Skin epidermis (tissue), 12 donors: ENCODE measurements at regions not wholly inside any gene's neighbourhood (a gene's known extent, or its start where the extent isn't known, plus 50 kb on each side); places are given as distances from the start of the nearest gene placed in this dataset.
"Not testable (repeated sequence)": the region's sequence is repeated elsewhere in the genome, so short reads cannot be mapped to it uniquely, and the experiment has no call there.

Experiments used
- H3K27ac ChIP-seq, 21 experiments: fragments of 200-600 bp; sonication (generic) in 11 of 21; one replicate each; pipeline ENCODE4 v1.5.0; 2020; ENCODE audit warnings: mild to moderate bottlenecking in 3 of 21, inconsistent platforms in 2 of 21, moderate library complexity in 2 of 21
- H3K4me3 ChIP-seq, 7 experiments: fragments of 200-600 bp; sonication (generic) in 2 of 7; one replicate each; pipeline ENCODE4 v1.5.0; 2020; ENCODE audit warnings: inconsistent platforms in 2 of 7, mild to moderate bottlenecking in 2 of 7, moderate library complexity in 1 of 7

GRCh38 chr2:58494071-58494501, 253.0 kb upstream of the FANCL start:
- no peak overlapping the region for H3K27ac ChIP-seq

DNA sequence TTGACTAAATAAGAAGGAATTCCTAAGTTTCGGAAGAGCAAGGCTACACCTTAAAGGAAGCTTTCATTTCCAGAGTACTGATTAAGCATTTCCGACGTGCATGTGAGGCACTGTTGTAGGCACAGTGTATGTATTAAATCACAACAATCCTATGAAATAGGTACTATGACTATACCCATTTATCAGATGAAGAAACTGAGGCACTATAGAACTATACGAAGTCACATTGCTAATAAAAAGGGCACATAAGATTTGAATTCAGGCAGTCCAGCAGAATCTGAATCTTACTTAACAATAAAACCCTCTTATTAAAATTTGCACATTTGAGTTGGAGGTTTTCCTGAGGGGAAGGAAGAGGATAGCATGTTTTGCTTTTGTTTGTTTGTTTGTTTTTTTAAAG, 243.5 kb upstream of the FANCL start:
- no peak overlapping the region for H3K4me3 ChIP-seq
- no peak overlapping the region for H3K27ac ChIP-seq

More at GRCh38 chr2:58494071-58494501, 253.0 kb upstream of the FANCL start:
- H3K4me3 ChIP-seq = no peak overlapping the region

DNA sequence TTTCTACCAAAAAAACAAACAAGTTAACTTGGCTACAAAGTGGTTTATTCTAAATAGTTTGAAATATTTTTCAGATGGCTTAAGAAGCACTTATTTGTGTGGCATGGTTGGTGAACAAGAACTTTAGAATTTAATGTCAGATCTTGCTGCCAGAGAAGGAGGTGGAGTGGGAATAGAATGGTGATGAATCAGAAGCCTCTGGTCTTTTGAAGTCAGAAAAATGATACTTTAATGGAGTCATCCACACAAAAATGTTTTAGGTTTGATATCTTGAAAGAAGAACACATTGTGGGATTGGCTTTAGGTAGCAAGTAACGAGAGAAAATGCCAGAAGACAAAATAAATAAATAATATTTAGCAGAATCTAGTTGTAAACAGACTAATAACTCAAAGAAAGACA, 243.1 kb upstream of the FANCL start:
- Histone ChIP-seq H3K27ac (no peak overlapping the region), H3K4me3 (no peak overlapping the region)

DNA sequence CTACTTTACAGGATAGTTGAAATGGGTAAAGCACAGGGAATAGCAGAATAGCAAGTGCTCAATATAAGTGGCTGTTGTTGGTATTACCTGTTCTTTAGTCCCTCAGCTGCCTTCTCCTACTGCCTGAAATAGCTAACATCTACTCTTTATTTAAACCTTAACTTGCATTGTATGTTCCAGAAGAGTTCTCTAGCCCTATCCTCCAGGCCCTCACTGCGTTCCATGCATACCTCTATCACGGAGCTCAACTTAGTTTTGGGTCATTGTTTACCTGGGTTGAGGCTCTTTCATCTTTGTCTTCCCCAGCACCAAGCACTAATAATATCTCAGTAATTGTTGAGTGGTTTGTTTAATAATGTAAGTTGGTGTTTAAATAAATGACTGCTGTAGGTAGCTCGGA, 242.2 kb upstream of the FANCL start:
- Histone ChIP-seq H3K4me3 (no peak overlapping the region), H3K27ac (no peak overlapping the region)

DNA sequence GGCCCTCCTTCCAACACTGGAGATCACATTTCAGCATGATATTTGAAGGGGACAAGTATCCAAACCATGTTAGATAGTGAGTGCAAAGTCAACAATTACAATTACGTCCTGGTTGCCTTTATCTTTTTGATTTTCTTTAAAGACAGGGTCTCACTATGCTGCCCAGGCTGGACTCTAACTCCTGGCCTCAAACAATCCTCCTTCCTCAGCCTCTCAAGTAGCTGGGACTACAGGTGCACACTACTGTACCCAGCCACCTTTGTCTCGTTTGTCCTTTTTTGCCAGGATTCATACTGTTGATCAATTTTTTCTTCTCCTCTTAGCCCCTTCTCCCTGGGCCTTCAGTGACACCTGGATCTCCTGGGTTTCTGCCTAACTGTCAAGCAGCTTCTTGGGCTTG, 240.5 kb upstream of the FANCL start:
- Histone ChIP-seq H3K27ac (no peak overlapping the region), H3K4me3 (no peak overlapping the region)

DNA sequence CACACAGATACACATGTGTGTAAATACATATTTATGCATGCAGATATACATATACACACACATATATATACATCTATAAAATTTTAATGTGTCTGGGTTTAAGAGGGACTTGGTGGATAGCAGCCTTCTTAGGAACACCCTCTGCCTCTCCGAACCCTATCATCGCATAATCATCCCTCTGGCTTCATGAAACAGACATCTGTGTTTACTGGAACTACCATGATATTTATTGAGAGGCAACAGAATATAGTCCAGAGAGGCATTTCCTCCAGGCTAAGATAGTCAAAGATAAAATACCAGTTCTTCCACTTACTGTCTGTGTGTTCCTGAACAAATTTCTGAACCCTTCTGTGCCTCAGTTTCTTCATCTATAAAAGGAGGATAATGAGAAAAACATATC, 239.0 kb upstream of the FANCL start:
- H3K4me3 ChIP-seq = no peak overlapping the region
- no peak overlapping the region for H3K27ac ChIP-seq

GRCh38 chr2:58479535-58480140, 238.5 kb upstream of the FANCL start:
- Histone ChIP-seq H3K27ac (no peak overlapping the region), H3K4me3 (no peak overlapping the region)

DNA sequence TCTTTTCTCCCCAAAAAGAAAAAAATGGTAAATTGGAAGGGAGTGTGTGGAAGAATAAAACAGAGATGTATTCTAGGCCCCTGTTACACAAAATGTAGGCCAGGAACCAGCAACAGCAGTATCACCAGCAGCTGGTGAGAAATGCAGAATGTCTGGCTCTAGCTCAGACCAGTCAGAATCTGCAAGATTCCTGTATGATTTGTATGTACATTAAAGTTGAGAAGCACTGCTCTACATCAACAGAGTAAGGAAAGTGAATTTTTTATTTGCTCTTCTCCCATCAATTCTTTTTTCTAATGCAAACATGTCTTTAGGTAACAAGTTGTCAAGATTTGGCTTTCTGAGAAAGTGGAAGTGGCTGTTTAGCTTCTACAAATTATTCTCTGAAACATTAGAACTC, 235.4 kb upstream of the FANCL start:
- no peak overlapping the region for H3K27ac ChIP-seq

DNA sequence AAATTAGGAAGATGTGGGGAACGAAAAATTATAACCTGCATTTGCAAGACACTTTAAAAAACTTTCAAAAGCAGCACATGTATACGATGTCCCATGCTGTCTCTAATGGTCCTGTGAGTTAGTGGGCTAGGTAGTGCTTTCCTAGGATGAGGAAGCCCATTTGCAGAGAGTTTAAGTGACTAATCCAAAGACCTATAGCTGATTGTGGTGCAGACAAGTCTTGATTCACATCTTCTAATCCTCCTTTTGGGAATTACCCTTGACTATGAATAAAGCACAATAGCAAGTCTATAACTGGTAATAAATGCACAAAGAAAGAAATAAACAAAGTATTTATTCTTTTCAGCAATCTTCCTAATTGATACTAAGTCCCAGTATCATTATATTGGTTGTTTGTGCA, 234.6 kb upstream of the FANCL start:
- no peak overlapping the region for H3K4me3 ChIP-seq
- no peak overlapping the region for H3K27ac ChIP-seq

More for the DNA sequence above, 235.4 kb upstream of the FANCL start:
- no peak overlapping the region for H3K4me3 ChIP-seq

- Histone ChIP-seq H3K4me3 (no peak overlapping the region), H3K27ac (no peak overlapping the region)
Observed at GRCh38 chr2:58473165-58473564, 232.0 kb upstream of the FANCL start.

DNA sequence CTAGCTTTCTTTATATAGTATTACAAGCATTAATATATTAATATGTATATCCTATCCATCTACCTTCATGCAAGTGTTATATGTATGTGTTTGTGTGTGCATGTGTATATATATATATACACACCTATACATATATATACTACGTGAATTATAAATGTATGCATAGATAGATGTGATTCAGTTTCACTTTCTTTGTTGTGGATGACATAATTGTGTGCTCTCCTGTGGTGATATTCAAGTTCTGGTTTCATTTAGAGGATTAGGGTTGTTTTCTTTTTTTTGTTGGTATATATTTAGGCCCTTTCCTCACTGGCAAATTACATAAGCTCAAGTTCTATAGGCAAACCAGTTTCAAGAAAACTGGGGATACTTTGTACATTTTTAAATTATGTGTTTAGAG, 225.7 kb upstream of the FANCL start:
- no peak overlapping the region for H3K27ac ChIP-seq
- H3K4me3 ChIP-seq = no peak overlapping the region

DNA sequence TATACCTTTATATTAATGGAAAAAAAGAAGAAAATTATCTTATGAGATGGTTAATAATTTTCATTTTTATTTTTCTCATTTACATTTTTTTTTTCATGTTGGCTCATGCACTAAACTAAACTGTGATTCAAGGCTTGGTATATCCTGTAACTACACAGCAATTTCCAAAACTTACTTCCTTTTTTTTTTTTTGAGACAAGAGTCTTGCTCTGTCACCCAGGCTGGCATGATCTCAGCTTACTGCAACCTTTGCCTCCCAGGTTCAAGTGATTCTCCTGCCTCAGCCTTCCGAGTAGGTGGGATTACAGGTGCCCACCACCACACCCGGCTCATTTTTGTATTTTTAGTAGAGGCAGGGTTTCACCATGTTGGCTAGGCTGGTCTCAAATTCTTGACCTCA, 224.9 kb upstream of the FANCL start:
- not testable (repeated sequence) for H3K27ac ChIP-seq, H3K4me3 ChIP-seq

GRCh38 chr2:58460670-58461069, 219.5 kb upstream of the FANCL start:
- Histone ChIP-seq H3K27ac (no peak overlapping the region), H3K4me3 (no peak overlapping the region)

DNA sequence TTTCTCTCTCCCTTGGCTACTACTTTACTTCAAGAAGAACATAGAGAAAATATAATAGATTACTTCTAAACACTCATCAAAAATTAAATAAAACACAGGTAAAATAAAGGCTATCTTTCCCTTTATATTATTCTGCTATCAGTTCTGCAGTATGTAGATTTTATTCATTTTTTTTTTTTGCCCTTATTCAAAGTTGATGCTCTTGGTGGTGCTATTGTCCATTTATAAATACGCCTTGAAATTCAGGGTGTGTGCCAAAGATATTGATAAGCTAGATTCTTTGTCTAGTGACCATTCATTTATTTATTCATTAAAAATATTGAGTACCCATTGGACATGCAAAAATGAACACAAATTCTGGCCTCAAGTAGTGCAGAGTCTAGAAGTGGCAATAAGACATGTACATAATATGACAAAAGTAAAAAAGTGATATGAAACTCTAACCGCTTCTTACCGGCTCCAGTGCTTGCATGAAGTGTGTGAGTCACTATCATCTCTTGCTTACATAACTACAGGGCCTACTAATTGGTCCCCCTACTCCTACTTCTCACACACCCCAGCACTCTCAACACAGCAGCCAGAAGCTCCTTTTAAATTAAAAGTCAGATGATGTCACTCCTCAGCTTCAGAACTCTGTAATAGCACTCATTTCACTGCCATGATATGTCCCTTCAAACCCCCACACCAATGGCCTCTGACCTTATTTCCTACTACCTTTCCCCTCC, 208.3 kb upstream of the FANCL start:
- Histone ChIP-seq H3K4me3 (no peak overlapping the region), H3K27ac (no peak overlapping the region)

- Histone ChIP-seq H3K27ac (no peak overlapping the region), H3K4me3 (no peak overlapping the region)
Observed at GRCh38 chr2:58448845-58449244, 207.7 kb upstream of the FANCL start.

- no peak overlapping the region for H3K27ac ChIP-seq
- H3K4me3 ChIP-seq = no peak overlapping the region
Observed at GRCh38 chr2:58448065-58448507, 207.0 kb upstream of the FANCL start.

- Histone ChIP-seq H3K27ac (no peak overlapping the region), H3K4me3 (no peak overlapping the region)
Observed at GRCh38 chr2:58447586-58447985, 206.5 kb upstream of the FANCL start.

- H3K4me3 ChIP-seq = no peak overlapping the region
- H3K27ac ChIP-seq = no peak overlapping the region
Observed at GRCh38 chr2:58441643-58442042, 200.5 kb upstream of the FANCL start.

GRCh38 chr2:58436872-58437271, 195.7 kb upstream of the FANCL start:
- no peak overlapping the region for H3K4me3 ChIP-seq
- no peak overlapping the region for H3K27ac ChIP-seq

GRCh38 chr2:58435246-58435645, 194.1 kb upstream of the FANCL start:
- Histone ChIP-seq H3K27ac (no peak overlapping the region), H3K4me3 (no peak overlapping the region)

GRCh38 chr2:58434692-58435091, 193.6 kb upstream of the FANCL start:
- no peak overlapping the region for H3K4me3 ChIP-seq
- H3K27ac ChIP-seq = no peak overlapping the region
